NCI-H82 treated with DMSO at 0.1 percent for 48 hours (cell line): ENCODE measurements at regions not wholly inside any gene's neighbourhood (a gene's known extent, or its start where the extent isn't known, plus 50 kb on each side); places are given as distances from the start of the nearest gene placed in this dataset.

ENCODE experiments used
- DNase-seq: peaks from one replicate; lab custom pipeline; 2025; ENCODE audit not compliant: unreplicated experiment; lab: John Stamatoyannopoulos, UW

GRCh38 chr4:26067035-26067434 lies 153.0 kb downstream of the SMIM20 start:
- DNase-seq, result no peak

GRCh38 chr4:26069218-26069617 lies 155.2 kb downstream of the SMIM20 start:
- peak; percentile 33 for DNase-seq

- no peak for DNase-seq
These were observed 157.7 kb downstream of the SMIM20 start for GRCh38 chr4:26071688-26072087.

- DNase-seq, result no peak
These were observed 160.0 kb downstream of the SMIM20 start for GRCh38 chr4:26073886-26074560.

- DNase-seq, result no peak
These were observed 160.9 kb downstream of the SMIM20 start for GRCh38 chr4:26074712-26075430.

- DNase-seq, result no peak
These were observed 161.6 kb downstream of the SMIM20 start for GRCh38 chr4:26075583-26075982.

- DNase-seq, result no peak
These were observed 162.1 kb downstream of the SMIM20 start for GRCh38 chr4:26076000-26076587.

- no peak for DNase-seq
These were observed 162.9 kb downstream of the SMIM20 start for GRCh38 chr4:26076896-26077295.

GRCh38 chr4:26077756-26078155 lies 163.7 kb downstream of the SMIM20 start:
- no peak for DNase-seq

- no peak for DNase-seq
These were observed 167.0 kb downstream of the SMIM20 start for GRCh38 chr4:26080870-26081628.

- DNase-seq, result peak; percentile 24
These were observed 167.9 kb downstream of the SMIM20 start for GRCh38 chr4:26081795-26082498.

GRCh38 chr4:26082565-26082964 lies 168.5 kb downstream of the SMIM20 start:
- DNase-seq, result no peak

- DNase-seq, result peak; percentile 47
These were observed 170.0 kb downstream of the SMIM20 start for GRCh38 chr4:26083987-26084386.

GRCh38 chr4:26084414-26084813 lies 170.4 kb downstream of the SMIM20 start:
- no peak for DNase-seq

- DNase-seq, result no peak
These were observed 171.5 kb downstream of the SMIM20 start for GRCh38 chr4:26085551-26085950.

GRCh38 chr4:26086621-26087441 lies 172.8 kb downstream of the SMIM20 start:
- no peak for DNase-seq

GRCh38 chr4:26088433-26088928 lies 174.5 kb downstream of the SMIM20 start:
- DNase-seq, result no peak

GRCh38 chr4:26093551-26093950 lies 179.5 kb downstream of the SMIM20 start:
- no peak for DNase-seq

- DNase-seq, result no peak
These were observed 180.1 kb downstream of the SMIM20 start for GRCh38 chr4:26094076-26094475.

- no peak for DNase-seq
These were observed 180.9 kb downstream of the SMIM20 start for GRCh38 chr4:26094911-26095310.
